C4-2B (cell line): ENCODE measurements at regions not wholly inside any gene's neighbourhood (a gene's known extent, or its start where the extent isn't known, plus 50 kb on each side); places are given as distances from the start of the nearest gene placed in this dataset.

ENCODE experiments used
- CTCF ChIP-seq: fragments of 450-650 bp; conservative IDR thresholded peaks from 2 replicates; pipeline ENCODE4 v1.5.1; 2017; ENCODE audit warnings: mild to moderate bottlenecking
- ZFX ChIP-seq: fragments of 450-650 bp; IDR thresholded peaks from 2 replicates; pipeline ENCODE4 v1.6.1; 2017

GRCh38 chr18:78743078-78743477 lies 236.5 kb upstream of the SALL3 start:
- TF ChIP-seq CTCF (no peak), ZFX (no peak)
